SH-SY5Y (cell line): ENCODE measurements at regions not wholly inside any gene's neighbourhood (a gene's known extent, or its start where the extent isn't known, plus 50 kb on each side); places are given as distances from the start of the nearest gene placed in this dataset.

Experiments
- GATA2 ChIP-seq: IDR thresholded peaks from 2 replicates; pipeline ENCODE4 v1.6.1; 2011; ENCODE audit warnings: mild to moderate bottlenecking, low read depth, low read length
- GATA3 ChIP-seq: IDR thresholded peaks from 2 replicates; pipeline ENCODE4 v1.6.1; 2011; ENCODE audit warnings: low read depth, mild to moderate bottlenecking, low read length, moderate library complexity

- no peak for TF ChIP-seq GATA3
- no peak for TF ChIP-seq GATA2
Measured at GRCh38 chr21:27572696-27573095, 605.8 kb upstream of the ADAMTS5 start.

GRCh38 chr21:27571706-27572105 is 604.8 kb upstream of the ADAMTS5 start:
- TF ChIP-seq GATA2 (no peak), GATA3 (no peak)

GRCh38 chr21:27570306-27570868 is 603.5 kb upstream of the ADAMTS5 start:
- TF ChIP-seq GATA3 (no peak), GATA2 (no peak)

- TF ChIP-seq GATA2: no peak
- TF ChIP-seq GATA3: no peak
Measured at GRCh38 chr21:27569831-27570230, 602.9 kb upstream of the ADAMTS5 start.

GRCh38 chr21:27569091-27569490 is 602.2 kb upstream of the ADAMTS5 start:
- TF ChIP-seq GATA3 (no peak), GATA2 (no peak)

- TF ChIP-seq GATA3 (no peak), GATA2 (no peak)
Measured at GRCh38 chr21:27567381-27567780, 600.5 kb upstream of the ADAMTS5 start.

GRCh38 chr21:27566521-27566920 is 599.6 kb upstream of the ADAMTS5 start:
- TF ChIP-seq GATA2: no peak
- no peak for TF ChIP-seq GATA3

- no peak for TF ChIP-seq GATA2
- TF ChIP-seq GATA3: no peak
Measured at GRCh38 chr21:27565364-27565763, 598.5 kb upstream of the ADAMTS5 start.

- no peak for TF ChIP-seq GATA3
- TF ChIP-seq GATA2: no peak
Measured at GRCh38 chr21:27564684-27565301, 597.9 kb upstream of the ADAMTS5 start.

- TF ChIP-seq GATA3 (no peak), GATA2 (no peak)
Measured at GRCh38 chr21:27562303-27562702, 595.4 kb upstream of the ADAMTS5 start.

- TF ChIP-seq GATA2 (no peak), GATA3 (no peak)
Measured at GRCh38 chr21:27561116-27561515, 594.2 kb upstream of the ADAMTS5 start.

- TF ChIP-seq GATA2 (no peak), GATA3 (no peak)
Measured at GRCh38 chr21:27557356-27557755, 590.5 kb upstream of the ADAMTS5 start.

- TF ChIP-seq GATA3 (no peak), GATA2 (no peak)
Measured at GRCh38 chr21:27555996-27556395, 589.1 kb upstream of the ADAMTS5 start.

- TF ChIP-seq GATA3 (no peak), GATA2 (no peak)
Measured at GRCh38 chr21:27550287-27550686, 583.4 kb upstream of the ADAMTS5 start.

GRCh38 chr21:27548486-27548885 is 581.6 kb upstream of the ADAMTS5 start:
- TF ChIP-seq GATA3: no peak
- TF ChIP-seq GATA2: no peak
